ENCODE measurements at regions not wholly inside any gene's neighbourhood (a gene's known extent, or its start where the extent isn't known, plus 50 kb on each side); places are given as distances from the start of the nearest gene placed in this dataset.
"Not testable (repeated sequence)": the region's sequence is repeated elsewhere in the genome, so short reads cannot be mapped to it uniquely, and the experiment has no call there.

DNA sequence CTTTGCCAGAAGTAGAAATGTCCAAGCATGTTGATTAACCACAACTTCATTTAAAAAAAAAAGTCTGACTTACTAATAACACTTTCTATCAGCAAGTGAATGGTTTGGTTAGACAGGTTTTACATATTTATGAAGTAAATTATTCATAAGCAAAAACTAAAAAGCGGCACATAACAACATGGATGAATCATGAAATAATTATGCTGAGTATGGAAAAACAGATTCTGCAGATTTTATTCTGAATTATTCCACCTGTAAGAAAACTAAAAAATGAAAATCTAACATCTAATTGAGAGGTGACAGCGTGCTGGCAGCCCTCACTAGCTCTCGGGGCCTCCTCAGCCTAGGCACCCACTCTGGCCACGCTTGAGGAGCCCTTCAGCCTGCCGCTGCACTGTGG lies 173.5 kb downstream of the ADAM29 start:
- DNase-seq (ENCODE audit: low read depth in 1 of 2, low spot score in 1 of 2) (no peak), FAIRE-seq (no peak), ATAC-seq (no peak)
- ChIA-PET POLR2A (no interaction called here), CTCF (no interaction called here)
- TF ChIP-seq HDAC2 (IDR thresholded peaks at IDR 0.05) = no peak
- TF ChIP-seq MAFK (IDR thresholded peaks at IDR 0.05; ENCODE audit: partially characterized antibody) = peak; percentile 57
- Histone ChIP-seq H3K4me1 (no peaks in the 10 kb centered on the region), H3K4me3 (no peak overlapping the region), H3K4me2 (no peak overlapping the region), H3K27ac (no peak overlapping the region), H3K9me3 (no peaks in the 10 kb centered on the region)
- 47% methylated on average over 3 of the region's 5 CpGs for WGBS (ENCODE audit: missing lambda C conversion rate)

DNA sequence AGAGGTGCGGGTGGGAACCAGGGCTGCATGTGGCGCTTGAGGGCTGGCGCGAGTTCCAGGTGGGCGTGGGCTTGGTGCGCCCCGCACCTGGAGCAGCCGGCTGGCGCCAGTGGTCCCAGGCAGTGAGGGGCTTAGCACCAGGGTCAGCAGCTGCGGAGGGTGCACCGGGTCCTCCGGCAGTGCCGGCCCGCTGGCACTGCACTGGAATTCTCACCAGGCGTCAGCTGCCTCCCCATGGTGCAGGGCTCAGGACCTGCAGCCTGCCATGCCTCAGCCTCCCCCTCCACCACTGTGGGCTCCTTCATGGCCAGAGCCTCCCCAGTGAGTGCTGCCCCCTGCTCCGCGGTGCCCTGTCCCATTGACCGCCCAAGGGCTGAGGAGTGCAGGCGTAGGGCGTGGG lies 174.0 kb downstream of the ADAM29 start:
- TF ChIP-seq HEYL (CRISPR knock-in tag; IDR thresholded peaks at IDR 0.05) = no peak
- TF ChIP-seq, protein P1, sequence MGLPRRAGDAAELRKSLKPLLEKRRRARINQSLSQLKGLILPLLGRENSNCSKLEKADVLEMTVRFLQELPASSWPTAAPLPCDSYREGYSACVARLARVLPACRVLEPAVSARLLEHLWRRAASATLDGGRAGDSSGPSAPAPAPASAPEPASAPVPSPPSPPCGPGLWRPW (IDR thresholded peaks at IDR 0.05) = no peak
- TF ChIP-seq, protein P2, sequence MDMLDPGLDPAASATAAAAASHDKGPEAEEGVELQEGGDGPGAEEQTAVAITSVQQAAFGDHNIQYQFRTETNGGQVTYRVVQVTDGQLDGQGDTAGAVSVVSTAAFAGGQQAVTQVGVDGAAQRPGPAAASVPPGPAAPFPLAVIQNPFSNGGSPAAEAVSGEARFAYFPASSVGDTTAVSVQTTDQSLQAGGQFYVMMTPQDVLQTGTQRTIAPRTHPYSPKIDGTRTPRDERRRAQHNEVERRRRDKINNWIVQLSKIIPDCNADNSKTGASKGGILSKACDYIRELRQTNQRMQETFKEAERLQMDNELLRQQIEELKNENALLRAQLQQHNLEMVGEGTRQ (IDR thresholded peaks at IDR 0.05) = no peak
- TF ChIP-seq, protein P3, sequence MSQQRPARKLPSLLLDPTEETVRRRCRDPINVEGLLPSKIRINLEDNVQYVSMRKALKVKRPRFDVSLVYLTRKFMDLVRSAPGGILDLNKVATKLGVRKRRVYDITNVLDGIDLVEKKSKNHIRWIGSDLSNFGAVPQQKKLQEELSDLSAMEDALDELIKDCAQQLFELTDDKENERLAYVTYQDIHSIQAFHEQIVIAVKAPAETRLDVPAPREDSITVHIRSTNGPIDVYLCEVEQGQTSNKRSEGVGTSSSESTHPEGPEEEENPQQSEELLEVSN (IDR thresholded peaks at IDR 0.05; ENCODE audit: borderline replicate concordance, low read depth) = no peak
- TF ChIP-seq NPAS2 (CRISPR knock-in tag; IDR thresholded peaks at IDR 0.05; ENCODE audit: borderline replicate concordance) = no peak
- TF ChIP-seq, protein P4, sequence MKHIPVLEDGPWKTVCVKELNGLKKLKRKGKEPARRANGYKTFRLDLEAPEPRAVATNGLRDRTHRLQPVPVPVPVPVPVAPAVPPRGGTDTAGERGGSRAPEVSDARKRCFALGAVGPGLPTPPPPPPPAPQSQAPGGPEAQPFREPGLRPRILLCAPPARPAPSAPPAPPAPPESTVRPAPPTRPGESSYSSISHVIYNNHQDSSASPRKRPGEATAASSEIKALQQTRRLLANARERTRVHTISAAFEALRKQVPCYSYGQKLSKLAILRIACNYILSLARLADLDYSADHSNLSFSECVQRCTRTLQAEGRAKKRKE (CRISPR knock-in tag; IDR thresholded peaks at IDR 0.05; ENCODE audit: low read depth) = no peak
- TF ChIP-seq, protein P5, sequence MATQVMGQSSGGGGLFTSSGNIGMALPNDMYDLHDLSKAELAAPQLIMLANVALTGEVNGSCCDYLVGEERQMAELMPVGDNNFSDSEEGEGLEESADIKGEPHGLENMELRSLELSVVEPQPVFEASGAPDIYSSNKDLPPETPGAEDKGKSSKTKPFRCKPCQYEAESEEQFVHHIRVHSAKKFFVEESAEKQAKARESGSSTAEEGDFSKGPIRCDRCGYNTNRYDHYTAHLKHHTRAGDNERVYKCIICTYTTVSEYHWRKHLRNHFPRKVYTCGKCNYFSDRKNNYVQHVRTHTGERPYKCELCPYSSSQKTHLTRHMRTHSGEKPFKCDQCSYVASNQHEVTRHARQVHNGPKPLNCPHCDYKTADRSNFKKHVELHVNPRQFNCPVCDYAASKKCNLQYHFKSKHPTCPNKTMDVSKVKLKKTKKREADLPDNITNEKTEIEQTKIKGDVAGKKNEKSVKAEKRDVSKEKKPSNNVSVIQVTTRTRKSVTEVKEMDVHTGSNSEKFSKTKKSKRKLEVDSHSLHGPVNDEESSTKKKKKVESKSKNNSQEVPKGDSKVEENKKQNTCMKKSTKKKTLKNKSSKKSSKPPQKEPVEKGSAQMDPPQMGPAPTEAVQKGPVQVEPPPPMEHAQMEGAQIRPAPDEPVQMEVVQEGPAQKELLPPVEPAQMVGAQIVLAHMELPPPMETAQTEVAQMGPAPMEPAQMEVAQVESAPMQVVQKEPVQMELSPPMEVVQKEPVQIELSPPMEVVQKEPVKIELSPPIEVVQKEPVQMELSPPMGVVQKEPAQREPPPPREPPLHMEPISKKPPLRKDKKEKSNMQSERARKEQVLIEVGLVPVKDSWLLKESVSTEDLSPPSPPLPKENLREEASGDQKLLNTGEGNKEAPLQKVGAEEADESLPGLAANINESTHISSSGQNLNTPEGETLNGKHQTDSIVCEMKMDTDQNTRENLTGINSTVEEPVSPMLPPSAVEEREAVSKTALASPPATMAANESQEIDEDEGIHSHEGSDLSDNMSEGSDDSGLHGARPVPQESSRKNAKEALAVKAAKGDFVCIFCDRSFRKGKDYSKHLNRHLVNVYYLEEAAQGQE (IDR thresholded peaks at IDR 0.05) = no peak
- no peak for TF ChIP-seq TP53 (CRISPR knock-in tag; IDR thresholded peaks at IDR 0.05)
- TF ChIP-seq CBX2 (IDR thresholded peaks at IDR 0.05; ENCODE audit: borderline replicate concordance, low read depth) = no peak
- TF ChIP-seq HOXB5 (CRISPR knock-in tag; IDR thresholded peaks at IDR 0.05) = no peak
- TF ChIP-seq, protein P6, sequence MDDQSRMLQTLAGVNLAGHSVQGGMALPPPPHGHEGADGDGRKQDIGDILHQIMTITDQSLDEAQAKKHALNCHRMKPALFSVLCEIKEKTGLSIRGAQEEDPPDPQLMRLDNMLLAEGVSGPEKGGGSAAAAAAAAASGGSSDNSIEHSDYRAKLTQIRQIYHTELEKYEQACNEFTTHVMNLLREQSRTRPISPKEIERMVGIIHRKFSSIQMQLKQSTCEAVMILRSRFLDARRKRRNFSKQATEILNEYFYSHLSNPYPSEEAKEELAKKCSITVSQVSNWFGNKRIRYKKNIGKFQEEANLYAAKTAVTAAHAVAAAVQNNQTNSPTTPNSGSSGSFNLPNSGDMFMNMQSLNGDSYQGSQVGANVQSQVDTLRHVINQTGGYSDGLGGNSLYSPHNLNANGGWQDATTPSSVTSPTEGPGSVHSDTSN (IDR thresholded peaks at IDR 0.05) = no peak
- DNase-seq (ENCODE audit: low read depth in 1 of 2, low spot score in 1 of 2) = no peak
- 89% methylated on average over 7 of the region's 20 CpGs for WGBS (ENCODE audit: missing lambda C conversion rate)
- Histone ChIP-seq H3K27ac (no peak overlapping the region), H3K4me1 (no peaks in the 10 kb centered on the region), H3K9me3 (no peaks in the 10 kb centered on the region), H3K4me2 (no peak overlapping the region), H3K4me3 (no peak overlapping the region)
- ChIA-PET POLR2A (no interaction called here), CTCF (no interaction called here)
- FAIRE-seq = no peak
- no peak for ATAC-seq

DNA sequence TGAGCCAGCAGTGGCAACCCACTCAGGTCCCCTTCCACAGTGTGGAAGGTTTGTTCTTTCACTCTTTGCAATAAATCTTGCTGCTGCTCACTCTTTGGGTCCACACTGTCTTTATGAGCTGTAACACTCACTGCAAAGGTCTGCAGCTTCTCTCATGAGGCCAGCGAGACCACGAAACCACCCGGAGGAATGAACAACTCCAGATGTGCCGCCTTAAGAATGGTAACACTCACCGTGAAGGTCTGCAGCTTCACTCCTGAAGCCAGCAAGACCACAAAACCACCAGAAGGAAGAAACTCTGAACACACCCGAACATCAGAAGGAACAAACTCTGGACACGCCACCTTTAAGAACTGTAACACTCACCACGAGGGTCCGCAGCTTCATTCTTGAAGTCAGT lies 174.9 kb downstream of the ADAM29 start:
- not testable (repeated sequence) for FAIRE-seq, ATAC-seq, H3K9me3 ChIP-seq

More for the DNA sequence above, 174.9 kb downstream of the ADAM29 start:
- H3K27ac ChIP-seq; H3K4me1 ChIP-seq; POLR2A ChIA-PET; H3K4me2 ChIP-seq; DNase-seq (ENCODE audit: low read depth in 1 of 2, low spot score in 1 of 2); H3K4me3 ChIP-seq; CTCF ChIA-PET: not testable (repeated sequence)
- WGBS (ENCODE audit: missing lambda C conversion rate) = 67% methylated on average over 8 of the region's 9 CpGs
